Mammary epithelial cell (primary cell): ENCODE measurements at regions not wholly inside any gene's neighbourhood (a gene's known extent, or its start where the extent isn't known, plus 50 kb on each side); places are given as distances from the start of the nearest gene placed in this dataset.

Experiments used
- EZH2 ChIP-seq: IDR thresholded peaks from 2 replicates; pipeline ENCODE4 v1.6.1; 2012; ENCODE audit warnings: low read length, inconsistent platforms, borderline replicate concordance
- TF ChIP-seq, protein P1 (sequence below), 2 donors: IDR thresholded peaks in 1 of 2; conservative IDR thresholded peaks in 1 of 2; 2 replicates each; pipeline ENCODE4 v1.5.1; 2011 to 2012; ENCODE audit warnings: inconsistent platforms in 2 of 2, low read length in 2 of 2, mild to moderate bottlenecking in 2 of 2, control low read depth in 1 of 2, low read depth in 1 of 2; ENCODE audit not compliant: insufficient read depth in 1 of 2; ENCODE audit errors: extremely low read depth in 1 of 2

DNA sequence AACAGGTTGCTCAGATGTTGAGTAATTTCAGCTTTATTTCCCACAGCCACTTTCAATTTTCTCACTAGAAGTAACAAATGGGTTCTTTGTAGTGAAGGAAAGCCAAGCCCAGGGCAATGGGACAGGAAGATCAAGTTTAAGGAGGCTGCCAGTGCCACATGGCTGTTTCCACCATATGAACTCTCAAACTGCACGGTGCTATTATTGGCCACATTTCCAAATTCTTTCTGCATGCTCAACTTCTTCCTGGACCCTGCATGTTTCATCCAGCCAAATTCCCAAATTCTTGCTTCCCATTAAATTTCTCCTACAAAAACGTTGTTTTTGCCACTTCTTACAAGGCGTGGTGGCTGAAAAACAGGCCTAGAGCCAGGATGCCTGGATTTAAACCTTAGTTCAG, 193.3 kb upstream of the SPHKAP start:
- TF ChIP-seq, protein P1, sequence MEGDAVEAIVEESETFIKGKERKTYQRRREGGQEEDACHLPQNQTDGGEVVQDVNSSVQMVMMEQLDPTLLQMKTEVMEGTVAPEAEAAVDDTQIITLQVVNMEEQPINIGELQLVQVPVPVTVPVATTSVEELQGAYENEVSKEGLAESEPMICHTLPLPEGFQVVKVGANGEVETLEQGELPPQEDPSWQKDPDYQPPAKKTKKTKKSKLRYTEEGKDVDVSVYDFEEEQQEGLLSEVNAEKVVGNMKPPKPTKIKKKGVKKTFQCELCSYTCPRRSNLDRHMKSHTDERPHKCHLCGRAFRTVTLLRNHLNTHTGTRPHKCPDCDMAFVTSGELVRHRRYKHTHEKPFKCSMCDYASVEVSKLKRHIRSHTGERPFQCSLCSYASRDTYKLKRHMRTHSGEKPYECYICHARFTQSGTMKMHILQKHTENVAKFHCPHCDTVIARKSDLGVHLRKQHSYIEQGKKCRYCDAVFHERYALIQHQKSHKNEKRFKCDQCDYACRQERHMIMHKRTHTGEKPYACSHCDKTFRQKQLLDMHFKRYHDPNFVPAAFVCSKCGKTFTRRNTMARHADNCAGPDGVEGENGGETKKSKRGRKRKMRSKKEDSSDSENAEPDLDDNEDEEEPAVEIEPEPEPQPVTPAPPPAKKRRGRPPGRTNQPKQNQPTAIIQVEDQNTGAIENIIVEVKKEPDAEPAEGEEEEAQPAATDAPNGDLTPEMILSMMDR (conservative IDR thresholded peaks at IDR 0.05 in 1 of 2, IDR thresholded peaks at IDR 0.05 in 1 of 2; ENCODE audit: extremely low read depth in 1 of 2, insufficient read depth in 1 of 2, low read depth in 1 of 2, low read length in 2 of 2): no peak
- TF ChIP-seq EZH2: no peak
